GM19397 (cell line): ENCODE measurements at regions not wholly inside any gene's neighbourhood (a gene's known extent, or its start where the extent isn't known, plus 50 kb on each side); places are given as distances from the start of the nearest gene placed in this dataset.

Experiments used
- ATAC-seq: cut with Tn5 transposase; IDR thresholded peaks from one replicate; pipeline ENCODE4 v1.9.1; 2021; ENCODE audit warnings: mild to moderate bottlenecking, moderate library complexity; ENCODE audit not compliant: unreplicated experiment

- no peak for ATAC-seq
These were observed 51.4 kb upstream of the CHMP2B start for GRCh38 chr3:87175732-87176131.

- no peak for ATAC-seq
These were observed 53.3 kb upstream of the CHMP2B start for GRCh38 chr3:87173776-87174175.

- no peak for ATAC-seq
These were observed 54.0 kb upstream of the CHMP2B start for GRCh38 chr3:87173071-87173470.

- ATAC-seq = peak; percentile 76
These were observed 59.3 kb upstream of the CHMP2B start for GRCh38 chr3:87167628-87168456.

- no peak for ATAC-seq
These were observed 62.9 kb upstream of the CHMP2B start for GRCh38 chr3:87164245-87164644.

- no peak for ATAC-seq
These were observed 65.3 kb upstream of the CHMP2B start for GRCh38 chr3:87161851-87162250.

- ATAC-seq = no peak
These were observed 65.7 kb upstream of the CHMP2B start for GRCh38 chr3:87161417-87161816.

- ATAC-seq = no peak
These were observed 66.1 kb upstream of the CHMP2B start for GRCh38 chr3:87161013-87161412.

GRCh38 chr3:87158823-87159222, 68.3 kb upstream of the CHMP2B start:
- ATAC-seq = no peak

- no peak for ATAC-seq
These were observed 79.1 kb upstream of the CHMP2B start for GRCh38 chr3:87148020-87148419.

- no peak for ATAC-seq
These were observed 79.5 kb upstream of the CHMP2B start for GRCh38 chr3:87147562-87147961.

GRCh38 chr3:87145553-87145952, 81.6 kb upstream of the CHMP2B start:
- peak; percentile 88 for ATAC-seq

GRCh38 chr3:87136066-87136596, 91.0 kb upstream of the CHMP2B start:
- no peak for ATAC-seq

GRCh38 chr3:87135412-87135811, 91.7 kb upstream of the CHMP2B start:
- no peak for ATAC-seq

GRCh38 chr3:87132801-87133200, 94.3 kb upstream of the CHMP2B start:
- no peak for ATAC-seq

- ATAC-seq = no peak
These were observed 99.1 kb upstream of the CHMP2B start for GRCh38 chr3:87128006-87128405.

GRCh38 chr3:87127281-87127680, 99.8 kb upstream of the CHMP2B start:
- no peak for ATAC-seq

GRCh38 chr3:87126321-87126720, 100.8 kb upstream of the CHMP2B start:
- no peak for ATAC-seq

- ATAC-seq = no peak
These were observed 102.0 kb upstream of the CHMP2B start for GRCh38 chr3:87125116-87125515.

- ATAC-seq = no peak
These were observed 104.3 kb upstream of the CHMP2B start for GRCh38 chr3:87122766-87123165.

GRCh38 chr3:87121856-87122255, 105.3 kb upstream of the CHMP2B start:
- no peak for ATAC-seq

- ATAC-seq = no peak
These were observed 106.2 kb upstream of the CHMP2B start for GRCh38 chr3:87120881-87121280.

- ATAC-seq = no peak
These were observed 106.9 kb upstream of the CHMP2B start for GRCh38 chr3:87120236-87120635.
